H9 (cell line): ENCODE measurements at regions not wholly inside any gene's neighbourhood (a gene's known extent, or its start where the extent isn't known, plus 50 kb on each side); places are given as distances from the start of the nearest gene placed in this dataset.

ENCODE experiments used
- DNase-seq: peaks from one replicate; pipeline ENCODE4 v3.0.0-alpha.2; 2017
- H2AFZ ChIP-seq: one replicate; pipeline ENCODE4 v1.6.1; 2013; ENCODE audit warnings: mild to moderate bottlenecking, low read length, control low read depth, moderate library complexity
- H2AK5ac ChIP-seq: 2 replicates; pipeline ENCODE4 v1.6.1; 2013; ENCODE audit warnings: low read length, control low read depth, mixed read lengths; ENCODE audit not compliant: insufficient read length
- H2BK120ac ChIP-seq: one replicate; pipeline ENCODE4 v1.6.1; 2013; ENCODE audit warnings: low read depth, mild to moderate bottlenecking, low read length, control low read depth, inconsistent platforms; ENCODE audit not compliant: poor library complexity, severe bottlenecking
- H2BK12ac ChIP-seq: 2 replicates; pipeline ENCODE4 v1.6.1; 2013; ENCODE audit warnings: low read length, control low read depth, mixed read lengths, low read depth; ENCODE audit not compliant: insufficient read length
- H2BK15ac ChIP-seq: 2 replicates; pipeline ENCODE4 v1.6.1; 2013; ENCODE audit warnings: low read depth, low read length, control low read depth
- H2BK20ac ChIP-seq: one replicate; pipeline ENCODE4 v1.6.1; 2013; ENCODE audit warnings: low read depth, mild to moderate bottlenecking, low read length, control low read depth, inconsistent platforms; ENCODE audit not compliant: poor library complexity, severe bottlenecking
- H2BK5ac ChIP-seq: 2 replicates; pipeline ENCODE4 v1.6.1; 2013; ENCODE audit warnings: low read length, control low read depth, mixed read lengths; ENCODE audit not compliant: insufficient read length
- H3K14ac ChIP-seq: 2 replicates; pipeline ENCODE4 v1.6.1; 2013; ENCODE audit warnings: low read length, control low read depth; ENCODE audit not compliant: insufficient read depth
- H3K18ac ChIP-seq: 2 replicates; pipeline ENCODE4 v1.6.1; 2013; ENCODE audit warnings: low read depth, mild to moderate bottlenecking, mixed read lengths, low read length, control low read depth; ENCODE audit not compliant: insufficient read length
- H3K23ac ChIP-seq: 2 replicates; pipeline ENCODE4 v1.6.1; 2013; ENCODE audit warnings: low read length, control low read depth, mixed read lengths, low read depth; ENCODE audit not compliant: insufficient read length
- H3K23me2 ChIP-seq: 2 replicates; pipeline ENCODE4 v1.6.1; 2013; ENCODE audit warnings: low read depth, mild to moderate bottlenecking, mixed read lengths, low read length, control low read depth; ENCODE audit not compliant: insufficient read length, poor library complexity, severe bottlenecking
- H3K27ac ChIP-seq: 2 replicates; pipeline ENCODE4 v1.5.1; 2013; ENCODE audit warnings: low read length, control low read depth, mixed read lengths, low read depth; ENCODE audit not compliant: insufficient read length
- H3K27me3 ChIP-seq: 2 replicates; pipeline ENCODE4 v1.6.1; 2013; ENCODE audit warnings: low read length, control low read depth, inconsistent platforms; ENCODE audit not compliant: insufficient read depth
- H3K4ac ChIP-seq: 2 replicates; pipeline ENCODE4 v1.6.1; 2013; ENCODE audit warnings: low read depth, mild to moderate bottlenecking, control low read depth, inconsistent platforms, low read length, moderate library complexity
- H3K4me1 ChIP-seq: 2 replicates; pipeline ENCODE4 v1.6.1; 2013; ENCODE audit warnings: low read length, control low read depth, inconsistent platforms; ENCODE audit not compliant: insufficient read depth
- H3K4me2 ChIP-seq: 2 replicates; pipeline ENCODE4 v1.6.1; 2013; ENCODE audit warnings: low read length, control low read depth, mixed read lengths; ENCODE audit not compliant: insufficient read length, insufficient read depth
- H3K56ac ChIP-seq: 2 replicates; pipeline ENCODE4 v1.6.1; 2013; ENCODE audit warnings: low read depth, mild to moderate bottlenecking, mixed read lengths, low read length, control low read depth; ENCODE audit not compliant: insufficient read length
- H3K79me1 ChIP-seq: 2 replicates; pipeline ENCODE4 v1.6.1; 2013; ENCODE audit warnings: low read depth, mild to moderate bottlenecking, moderate library complexity, low read length, control low read depth, inconsistent platforms; ENCODE audit not compliant: insufficient read depth, poor library complexity, severe bottlenecking
- H3K79me2 ChIP-seq: 2 replicates; pipeline ENCODE4 v1.6.1; 2013; ENCODE audit warnings: low read length, control low read depth, inconsistent platforms; ENCODE audit not compliant: insufficient read depth
- H3K9ac ChIP-seq: 2 replicates; pipeline ENCODE4 v1.6.1; 2013; ENCODE audit warnings: low read length, control low read depth, mixed read lengths; ENCODE audit not compliant: insufficient read length; ENCODE audit errors: extremely low read depth
- H3K9me3 ChIP-seq: one replicate; pipeline ENCODE4 v1.6.1; 2013; ENCODE audit warnings: low read depth, low read length, inconsistent platforms; ENCODE audit not compliant: control insufficient read depth
- H3T11ph ChIP-seq: one replicate; pipeline ENCODE4 v1.6.1; 2013; ENCODE audit warnings: mild to moderate bottlenecking, low read length, control low read depth, inconsistent platforms
- H4K20me1 ChIP-seq: one replicate; pipeline ENCODE4 v1.6.1; 2013; ENCODE audit not compliant: control insufficient read depth, insufficient read length, insufficient read depth
- H4K5ac ChIP-seq: 2 replicates; pipeline ENCODE4 v1.6.1; 2013; ENCODE audit warnings: low read depth, mild to moderate bottlenecking, mixed read lengths, low read length, control low read depth; ENCODE audit not compliant: insufficient read length
- H4K8ac ChIP-seq: replicated peaks from 2 replicates; pipeline ENCODE4 v1.6.1; 2013; ENCODE audit warnings: low read length, control low read depth, mixed read lengths, low read depth; ENCODE audit not compliant: insufficient read length
- H4K91ac ChIP-seq: 2 replicates; pipeline ENCODE4 v1.6.1; 2013; ENCODE audit warnings: low read depth, mild to moderate bottlenecking, moderate library complexity, mixed read lengths, low read length, control low read depth; ENCODE audit not compliant: insufficient read length
- H3K27ac Mint-ChIP-seq, 3 experiments: 2 replicates in 2 of 3; 3 replicates in 1 of 3; pipeline ENCODE4 v1.8.0; 2020 to 2021; ENCODE audit warnings: mixed read lengths in 3 of 3, mild to moderate bottlenecking in 1 of 3, moderate library complexity in 1 of 3
- H3K27me3 Mint-ChIP-seq: 2 replicates; pipeline ENCODE4 v1.8.0; 2021; ENCODE audit warnings: low read depth, mild to moderate bottlenecking, moderate library complexity, mixed read lengths
- H3K36me3 Mint-ChIP-seq, 3 experiments: 2 replicates in 2 of 3; 3 replicates in 1 of 3; pipeline ENCODE4 v1.8.0; 2020 to 2021; ENCODE audit warnings: low read depth in 3 of 3, mixed read lengths in 3 of 3; ENCODE audit not compliant: insufficient read depth in 1 of 3
- H3K4me1 Mint-ChIP-seq, 2 experiments: 2 replicates each; pipeline ENCODE4 v1.8.0; 2020; ENCODE audit warnings: mixed read lengths in 2 of 2
- H3K4me3 Mint-ChIP-seq, 2 experiments: 2 replicates in 1 of 2; 3 replicates in 1 of 2; pipeline ENCODE4 v1.8.0; 2020 to 2021; ENCODE audit warnings: mild to moderate bottlenecking in 2 of 2, mixed read lengths in 2 of 2, moderate library complexity in 1 of 2
- H3K9me3 Mint-ChIP-seq, 2 experiments: 2 replicates in 1 of 2; 3 replicates in 1 of 2; pipeline ENCODE4 v1.8.0; 2020; ENCODE audit warnings: mild to moderate bottlenecking in 2 of 2, mixed read lengths in 2 of 2, moderate library complexity in 1 of 2
- WGBS: extraction: QIAGEN DNeasy Blood & Tissue Kit; methylation state at CpG from one replicate; pipeline ENCODE4 v1.1.7; 2013; ENCODE audit warnings: missing lambda C conversion rate, low lambda C conversion rate, mixed read lengths; ENCODE audit not compliant: insufficient read length; ENCODE audit errors: extremely low coverage; 5-methylcytosine and 5-hydroxymethylcytosine counted together
- TF ChIP-seq, protein P1 (sequence below): fragments of 200-600 bp; sonication (generic); conservative IDR thresholded peaks from 3 replicates; pipeline ENCODE4 v1.8.0; 2021; ENCODE audit warnings: antibody characterized with exemption, mild to moderate bottlenecking

GRCh38 chr6:18326001-18326400, 61.1 kb upstream of the RNF144B start:
- Histone ChIP-seq H2BK15ac (no peak overlapping the region), H3K23me2 (no peaks in the 10 kb centered on the region), H4K5ac (no peak overlapping the region), H2AK5ac (no peak overlapping the region), H3K14ac (no peak overlapping the region), H2BK20ac (no peak overlapping the region), H4K91ac (no peak overlapping the region), H3K18ac (no peak overlapping the region), H3K23ac (no peak overlapping the region), H3K4ac (no peak overlapping the region), H3K9me3 (no peaks in the 10 kb centered on the region), H3K79me1 (no peaks in the 10 kb centered on the region), H2BK5ac (no peak overlapping the region), H3K4me2 (no peak overlapping the region), H2BK120ac (no peak overlapping the region), H3K27ac (no peak overlapping the region), H2BK12ac (no peak overlapping the region), H3K9ac (no peak overlapping the region), H2AFZ (no peak overlapping the region), H4K8ac (no peak overlapping the region), H3K79me2 (no peaks in the 10 kb centered on the region), H3K56ac (no peak overlapping the region), H4K20me1 (no peaks in the 10 kb centered on the region), H3T11ph (no peak overlapping the region), H3K4me1 (no peaks in the 10 kb centered on the region), H3K27me3 (no peaks in the 10 kb centered on the region)
- H3K9me3 Mint-ChIP-seq: peaks cover under 1 to 3% of the 10 kb centered on the region in 2 experiments; a peak in 2 of 5 replicates
- H3K4me3 Mint-ChIP-seq: no peak overlapping the region
- WGBS: no CpG with 5 or more reads among the region's 2 CpGs
- no peaks in the 10 kb centered on the region for H3K27me3 Mint-ChIP-seq
- H3K27ac Mint-ChIP-seq: no peak overlapping the region
- TF ChIP-seq, protein P1, sequence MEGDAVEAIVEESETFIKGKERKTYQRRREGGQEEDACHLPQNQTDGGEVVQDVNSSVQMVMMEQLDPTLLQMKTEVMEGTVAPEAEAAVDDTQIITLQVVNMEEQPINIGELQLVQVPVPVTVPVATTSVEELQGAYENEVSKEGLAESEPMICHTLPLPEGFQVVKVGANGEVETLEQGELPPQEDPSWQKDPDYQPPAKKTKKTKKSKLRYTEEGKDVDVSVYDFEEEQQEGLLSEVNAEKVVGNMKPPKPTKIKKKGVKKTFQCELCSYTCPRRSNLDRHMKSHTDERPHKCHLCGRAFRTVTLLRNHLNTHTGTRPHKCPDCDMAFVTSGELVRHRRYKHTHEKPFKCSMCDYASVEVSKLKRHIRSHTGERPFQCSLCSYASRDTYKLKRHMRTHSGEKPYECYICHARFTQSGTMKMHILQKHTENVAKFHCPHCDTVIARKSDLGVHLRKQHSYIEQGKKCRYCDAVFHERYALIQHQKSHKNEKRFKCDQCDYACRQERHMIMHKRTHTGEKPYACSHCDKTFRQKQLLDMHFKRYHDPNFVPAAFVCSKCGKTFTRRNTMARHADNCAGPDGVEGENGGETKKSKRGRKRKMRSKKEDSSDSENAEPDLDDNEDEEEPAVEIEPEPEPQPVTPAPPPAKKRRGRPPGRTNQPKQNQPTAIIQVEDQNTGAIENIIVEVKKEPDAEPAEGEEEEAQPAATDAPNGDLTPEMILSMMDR: no peak
- no peak for DNase-seq
- H3K36me3 Mint-ChIP-seq: no peaks in the 10 kb centered on the region
- H3K4me1 Mint-ChIP-seq: peaks cover 21 to 27% of the 10 kb centered on the region in 2 experiments
